ENCODE measurements at regions not wholly inside any gene's neighbourhood (a gene's known extent, or its start where the extent isn't known, plus 50 kb on each side); places are given as distances from the start of the nearest gene placed in this dataset.

DNA sequence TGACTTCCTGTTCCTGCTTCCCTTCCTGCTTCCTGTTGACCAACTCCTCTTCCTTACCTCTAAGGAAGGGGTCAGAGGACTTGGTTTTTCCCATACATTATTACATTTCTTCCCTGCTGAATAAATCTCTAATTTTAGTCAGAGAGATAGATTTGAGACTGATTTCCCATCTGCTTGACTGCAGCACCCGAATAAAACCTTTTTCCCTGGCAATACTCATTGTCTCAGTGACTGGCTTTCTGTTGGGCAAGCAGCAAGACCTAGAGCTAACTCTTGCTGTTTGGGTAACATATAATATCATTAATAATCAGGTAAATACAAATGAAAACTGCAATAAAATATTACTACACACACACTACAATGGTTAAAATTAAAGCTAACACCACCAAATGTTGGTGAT lies 132.2 kb downstream of the FSCB start:
- TF ChIP-seq, protein P1, sequence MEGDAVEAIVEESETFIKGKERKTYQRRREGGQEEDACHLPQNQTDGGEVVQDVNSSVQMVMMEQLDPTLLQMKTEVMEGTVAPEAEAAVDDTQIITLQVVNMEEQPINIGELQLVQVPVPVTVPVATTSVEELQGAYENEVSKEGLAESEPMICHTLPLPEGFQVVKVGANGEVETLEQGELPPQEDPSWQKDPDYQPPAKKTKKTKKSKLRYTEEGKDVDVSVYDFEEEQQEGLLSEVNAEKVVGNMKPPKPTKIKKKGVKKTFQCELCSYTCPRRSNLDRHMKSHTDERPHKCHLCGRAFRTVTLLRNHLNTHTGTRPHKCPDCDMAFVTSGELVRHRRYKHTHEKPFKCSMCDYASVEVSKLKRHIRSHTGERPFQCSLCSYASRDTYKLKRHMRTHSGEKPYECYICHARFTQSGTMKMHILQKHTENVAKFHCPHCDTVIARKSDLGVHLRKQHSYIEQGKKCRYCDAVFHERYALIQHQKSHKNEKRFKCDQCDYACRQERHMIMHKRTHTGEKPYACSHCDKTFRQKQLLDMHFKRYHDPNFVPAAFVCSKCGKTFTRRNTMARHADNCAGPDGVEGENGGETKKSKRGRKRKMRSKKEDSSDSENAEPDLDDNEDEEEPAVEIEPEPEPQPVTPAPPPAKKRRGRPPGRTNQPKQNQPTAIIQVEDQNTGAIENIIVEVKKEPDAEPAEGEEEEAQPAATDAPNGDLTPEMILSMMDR (IDR thresholded peaks at IDR 0.05), result no peak
- TF ChIP-seq EZH2 (IDR thresholded peaks at IDR 0.05; ENCODE audit: borderline replicate concordance, insufficient read depth, low read depth, low read length, poor library complexity, severe bottlenecking), result no peak

All from B cell (primary cell).